ENCODE measurements at regions not wholly inside any gene's neighbourhood (a gene's known extent, or its start where the extent isn't known, plus 50 kb on each side); places are given as distances from the start of the nearest gene placed in this dataset.

DNA sequence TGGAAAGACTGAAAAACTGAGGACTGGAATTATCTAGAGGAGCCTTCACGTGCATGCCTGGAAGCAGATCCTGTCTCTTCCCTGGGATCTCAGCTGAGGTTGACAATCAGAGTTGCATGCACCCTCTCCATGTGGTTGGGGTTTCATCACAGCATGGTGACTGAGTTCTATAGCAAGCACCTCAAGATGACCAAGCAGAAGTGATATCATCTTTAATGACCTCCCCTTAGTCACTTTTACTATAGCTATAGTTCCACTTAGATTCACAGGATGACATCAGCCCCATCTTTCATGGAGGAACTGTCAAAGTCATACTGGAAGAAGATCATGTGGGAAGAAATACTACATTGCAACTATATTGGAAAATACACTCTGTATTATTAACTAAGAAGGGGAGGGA is 105.8 kb upstream of the ATXN7L3B start:
- no peaks in the 10 kb centered on the region for H3K4me1 ChIP-seq (ENCODE audit: control insufficient read depth, insufficient read depth, low read length)
- no TSS peak for BruUV-seq (replicated peaks)
- ATAC-seq (no peak), DNase-seq (ENCODE audit: low read depth, low spot score) (no peak)
- H3K4me3 ChIP-seq (ENCODE audit: low read depth in 2 of 2, low read length in 2 of 2), result no peak overlapping the region
- intact Hi-C loops (cut with micrococcal nuclease; ENCODE audit: unreplicated experiment), result no loop called here
- ChIA-PET CTCF (no interaction called here), POLR2A (no interaction called here)
- no peak overlapping the region for H3K27ac ChIP-seq (ENCODE audit: low read length)
- no peaks in the 10 kb centered on the region for H3K36me3 ChIP-seq (ENCODE audit: control insufficient read depth, insufficient read depth, low read length)
- no peak for TF ChIP-seq TCF7L2 (IDR thresholded peaks at IDR 0.05; ENCODE audit: low read depth, low read length)
- TF ChIP-seq, protein P1, sequence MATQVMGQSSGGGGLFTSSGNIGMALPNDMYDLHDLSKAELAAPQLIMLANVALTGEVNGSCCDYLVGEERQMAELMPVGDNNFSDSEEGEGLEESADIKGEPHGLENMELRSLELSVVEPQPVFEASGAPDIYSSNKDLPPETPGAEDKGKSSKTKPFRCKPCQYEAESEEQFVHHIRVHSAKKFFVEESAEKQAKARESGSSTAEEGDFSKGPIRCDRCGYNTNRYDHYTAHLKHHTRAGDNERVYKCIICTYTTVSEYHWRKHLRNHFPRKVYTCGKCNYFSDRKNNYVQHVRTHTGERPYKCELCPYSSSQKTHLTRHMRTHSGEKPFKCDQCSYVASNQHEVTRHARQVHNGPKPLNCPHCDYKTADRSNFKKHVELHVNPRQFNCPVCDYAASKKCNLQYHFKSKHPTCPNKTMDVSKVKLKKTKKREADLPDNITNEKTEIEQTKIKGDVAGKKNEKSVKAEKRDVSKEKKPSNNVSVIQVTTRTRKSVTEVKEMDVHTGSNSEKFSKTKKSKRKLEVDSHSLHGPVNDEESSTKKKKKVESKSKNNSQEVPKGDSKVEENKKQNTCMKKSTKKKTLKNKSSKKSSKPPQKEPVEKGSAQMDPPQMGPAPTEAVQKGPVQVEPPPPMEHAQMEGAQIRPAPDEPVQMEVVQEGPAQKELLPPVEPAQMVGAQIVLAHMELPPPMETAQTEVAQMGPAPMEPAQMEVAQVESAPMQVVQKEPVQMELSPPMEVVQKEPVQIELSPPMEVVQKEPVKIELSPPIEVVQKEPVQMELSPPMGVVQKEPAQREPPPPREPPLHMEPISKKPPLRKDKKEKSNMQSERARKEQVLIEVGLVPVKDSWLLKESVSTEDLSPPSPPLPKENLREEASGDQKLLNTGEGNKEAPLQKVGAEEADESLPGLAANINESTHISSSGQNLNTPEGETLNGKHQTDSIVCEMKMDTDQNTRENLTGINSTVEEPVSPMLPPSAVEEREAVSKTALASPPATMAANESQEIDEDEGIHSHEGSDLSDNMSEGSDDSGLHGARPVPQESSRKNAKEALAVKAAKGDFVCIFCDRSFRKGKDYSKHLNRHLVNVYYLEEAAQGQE (IDR thresholded peaks at IDR 0.05; ENCODE audit: insufficient read depth in 1 of 2, low read depth in 2 of 2, low read length in 1 of 2), result no peak
- no peak for TF ChIP-seq CTCF (IDR thresholded peaks at IDR 0.05)
- TF ChIP-seq POLR2AphosphoS5 (IDR thresholded peaks at IDR 0.05; ENCODE audit: low read depth, low read length), result no peak
- TF ChIP-seq SIN3A (IDR thresholded peaks at IDR 0.05; ENCODE audit: borderline replicate concordance, insufficient read depth, low read depth, low read length), result no peak
- in situ Hi-C loops (cut with HindIII; ENCODE audit: low pct_unique_long_range_greater_than_20kb, low sequenced_read_pairs), result no loop called here
- H3K27me3 ChIP-seq (ENCODE audit: control insufficient read depth, insufficient read depth, low read length), result no peaks in the 10 kb centered on the region
- H3K9me3 ChIP-seq (ENCODE audit: control insufficient read depth, insufficient read depth, low read depth, low read length), result no peaks in the 10 kb centered on the region

GRCh38 chr12:74440469-74440868 is 97.2 kb upstream of the ATXN7L3B start:
- BruUV-seq (replicated peaks), result no TSS peak
- H3K36me3 ChIP-seq (ENCODE audit: control insufficient read depth, insufficient read depth, low read length), result no peaks in the 10 kb centered on the region
- ChIA-PET POLR2A (no interaction called here), CTCF (no interaction called here)
- no peaks in the 10 kb centered on the region for H3K4me1 ChIP-seq (ENCODE audit: control insufficient read depth, insufficient read depth, low read length)
- no peak overlapping the region for H3K27ac ChIP-seq (ENCODE audit: low read length)
- H3K4me3 ChIP-seq (ENCODE audit: low read depth in 2 of 2, low read length in 2 of 2), result no peak overlapping the region
- intact Hi-C loops (cut with micrococcal nuclease; ENCODE audit: unreplicated experiment), result no loop called here
- ATAC-seq, result no peak
- DNase-seq (ENCODE audit: low read depth, low spot score), result no peak
- TF ChIP-seq TCF7L2 (IDR thresholded peaks at IDR 0.05; ENCODE audit: low read depth, low read length), result no peak
- no peaks in the 10 kb centered on the region for H3K27me3 ChIP-seq (ENCODE audit: control insufficient read depth, insufficient read depth, low read length)
- H3K9me3 ChIP-seq (ENCODE audit: control insufficient read depth, insufficient read depth, low read depth, low read length), result no peaks in the 10 kb centered on the region
- in situ Hi-C loops (cut with HindIII; ENCODE audit: low pct_unique_long_range_greater_than_20kb, low sequenced_read_pairs), result no loop called here

DNA sequence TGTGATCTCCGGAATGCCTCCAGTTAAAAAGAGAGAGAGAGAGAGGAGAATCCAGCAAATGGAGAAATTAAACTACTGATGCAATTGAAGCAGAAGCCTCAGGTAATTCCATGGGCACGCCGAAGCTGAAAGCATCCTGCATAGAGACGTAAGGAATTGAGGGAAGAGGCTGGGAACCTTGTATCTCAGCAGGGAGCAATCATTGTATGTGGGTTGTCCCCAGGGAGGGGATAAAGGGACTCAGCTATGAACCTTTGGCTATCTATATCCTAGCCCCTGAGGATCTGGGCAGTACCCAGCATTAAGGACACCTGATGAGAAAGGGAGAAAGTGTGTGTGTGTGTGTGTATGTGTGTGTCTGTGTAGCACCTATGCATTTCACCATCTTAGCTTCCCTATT is 95.8 kb upstream of the ATXN7L3B start:
- no TSS peak for BruUV-seq (replicated peaks)
- DNase-seq (ENCODE audit: low read depth, low spot score) (no peak), ATAC-seq (no peak)
- Histone ChIP-seq H3K27ac (ENCODE audit: low read length) (no peak overlapping the region), H3K4me3 (ENCODE audit: low read depth in 2 of 2, low read length in 2 of 2) (no peak overlapping the region), H3K36me3 (ENCODE audit: control insufficient read depth, insufficient read depth, low read length) (no peaks in the 10 kb centered on the region), H3K9me3 (ENCODE audit: control insufficient read depth, insufficient read depth, low read depth, low read length) (no peaks in the 10 kb centered on the region), H3K4me1 (ENCODE audit: control insufficient read depth, insufficient read depth, low read length) (no peaks in the 10 kb centered on the region), H3K27me3 (ENCODE audit: control insufficient read depth, insufficient read depth, low read length) (no peaks in the 10 kb centered on the region)
- ChIA-PET CTCF (no interaction called here), POLR2A (no interaction called here)
- TF ChIP-seq, protein P1 (IDR thresholded peaks at IDR 0.05; ENCODE audit: insufficient read depth in 1 of 2, low read depth in 2 of 2, low read length in 1 of 2), result no peak
- TF ChIP-seq POLR2AphosphoS5 (IDR thresholded peaks at IDR 0.05; ENCODE audit: low read depth, low read length) (no peak), SIN3A (IDR thresholded peaks at IDR 0.05; ENCODE audit: borderline replicate concordance, insufficient read depth, low read depth, low read length) (no peak), CTCF (IDR thresholded peaks at IDR 0.05) (no peak), TCF7L2 (IDR thresholded peaks at IDR 0.05; ENCODE audit: low read depth, low read length) (no peak)
- intact Hi-C loops (cut with micrococcal nuclease; ENCODE audit: unreplicated experiment), result no loop called here
- in situ Hi-C loops (cut with HindIII; ENCODE audit: low pct_unique_long_range_greater_than_20kb, low sequenced_read_pairs), result no loop called here

Measured in Panc1 (cell line).